HAP-1 (cell line): ENCODE measurements at regions not wholly inside any gene's neighbourhood (a gene's known extent, or its start where the extent isn't known, plus 50 kb on each side); places are given as distances from the start of the nearest gene placed in this dataset.
A peak's percentile ranks its signal among the peaks of the same experiment; 100 is the strongest.

ENCODE experiments used
- DNase-seq, 2 experiments: peaks; one replicate each; pipeline ENCODE4 v3.0.0-alpha.2; 2016 to 2020; ENCODE audit warnings: low spot score in 2 of 2
- H3K27me3 ChIP-seq: fragments of 250-450 bp; sonication (Bioruptor Pico); 2 replicates; pipeline ENCODE4 v1.5.1; 2020; ENCODE audit warnings: low read depth, mild to moderate bottlenecking, moderate library complexity
- H3K36me3 ChIP-seq: fragments of 250-450 bp; sonication (Bioruptor Pico); replicated peaks from 2 replicates; pipeline ENCODE4 v1.5.1; 2020; ENCODE audit warnings: mild to moderate bottlenecking
- H3K4me1 ChIP-seq: fragments of 250-450 bp; sonication (Bioruptor Pico); 2 replicates; pipeline ENCODE4 v1.5.1; 2020; ENCODE audit warnings: mild to moderate bottlenecking
- H3K4me3 ChIP-seq: fragments of 250-450 bp; sonication (Bioruptor Pico); 2 replicates; pipeline ENCODE4 v1.5.1; 2020; ENCODE audit warnings: mild to moderate bottlenecking, moderate library complexity
- H3K9me3 ChIP-seq: fragments of 250-450 bp; sonication (Bioruptor Pico); 2 replicates; pipeline ENCODE4 v1.5.1; 2020; ENCODE audit warnings: mild to moderate bottlenecking, moderate library complexity
- in situ Hi-C: fragments of 300-500 bp; cut with MboI; formaldehyde crosslinking; loops from 3 replicates; pipeline ENCODE4 v1.14.3; 2020; ENCODE audit warnings: low sequenced_read_pairs, inconsistent platforms, mixed read lengths

GRCh38 chr9:38276771-38277439, 115.6 kb upstream of the ALDH1B1 start:
- DNase-seq = no peak
- in situ Hi-C loops = no loop called here
- Histone ChIP-seq H3K27me3 (no peaks in the 10 kb centered on the region), H3K9me3 (no peaks in the 10 kb centered on the region), H3K36me3 (no peaks in the 10 kb centered on the region), H3K4me1 (no peaks in the 10 kb centered on the region), H3K4me3 (no peak overlapping the region)

- no peak for DNase-seq
- H3K4me1 ChIP-seq = no peaks in the 10 kb centered on the region
- H3K9me3 ChIP-seq = no peaks in the 10 kb centered on the region
- H3K4me3 ChIP-seq = no peak overlapping the region
- H3K27me3 ChIP-seq = no peaks in the 10 kb centered on the region
- in situ Hi-C loops = no loop called here
- H3K36me3 ChIP-seq = no peaks in the 10 kb centered on the region
Observed at GRCh38 chr9:38274800-38275199, 117.7 kb upstream of the ALDH1B1 start.

GRCh38 chr9:38272710-38273109, 119.8 kb upstream of the ALDH1B1 start:
- H3K36me3 ChIP-seq = no peaks in the 10 kb centered on the region
- DNase-seq = no peak
- in situ Hi-C loops = no loop called here

GRCh38 chr9:38271666-38272241, 120.7 kb upstream of the ALDH1B1 start:
- no peaks in the 10 kb centered on the region for H3K27me3 ChIP-seq
- in situ Hi-C loops = no loop called here

More at GRCh38 chr9:38272710-38273109, 119.8 kb upstream of the ALDH1B1 start:
- no peaks in the 10 kb centered on the region for H3K27me3 ChIP-seq
- no peak overlapping the region for H3K4me3 ChIP-seq
- no peaks in the 10 kb centered on the region for H3K4me1 ChIP-seq
- H3K9me3 ChIP-seq = no peaks in the 10 kb centered on the region

GRCh38 chr9:38269775-38270174, 122.7 kb upstream of the ALDH1B1 start:
- Histone ChIP-seq H3K27me3 (no peaks in the 10 kb centered on the region), H3K4me1 (no peaks in the 10 kb centered on the region), H3K9me3 (peaks cover 5% of the 10 kb centered on the region; the same call in 1 of the 2 replicates), H3K36me3 (no peaks in the 10 kb centered on the region), H3K4me3 (no peak overlapping the region)
- DNase-seq = no peak
- in situ Hi-C loops = no loop called here

More at GRCh38 chr9:38271666-38272241, 120.7 kb upstream of the ALDH1B1 start:
- no peak for DNase-seq
- H3K9me3 ChIP-seq = no peaks in the 10 kb centered on the region; the same call in 1 of the 2 replicates
- no peaks in the 10 kb centered on the region for H3K4me1 ChIP-seq
- H3K36me3 ChIP-seq = no peaks in the 10 kb centered on the region
- H3K4me3 ChIP-seq = no peak overlapping the region

GRCh38 chr9:38263532-38263931, 129.0 kb upstream of the ALDH1B1 start:
- Histone ChIP-seq H3K27me3 (no peaks in the 10 kb centered on the region), H3K4me1 (no peaks in the 10 kb centered on the region), H3K9me3 (peaks cover 5% of the 10 kb centered on the region; the same call in 1 of the 2 replicates), H3K36me3 (no peaks in the 10 kb centered on the region), H3K4me3 (no peak overlapping the region)
- in situ Hi-C loops = no loop called here
- DNase-seq = peak in 1 of 2 experiments; percentile 10

- H3K4me1 ChIP-seq = no peaks in the 10 kb centered on the region
- no peaks in the 10 kb centered on the region for H3K9me3 ChIP-seq
- no peak for DNase-seq
- H3K27me3 ChIP-seq = no peaks in the 10 kb centered on the region
- H3K4me3 ChIP-seq = no peak overlapping the region
- H3K36me3 ChIP-seq = no peaks in the 10 kb centered on the region
- in situ Hi-C loops = no loop called here
Observed at GRCh38 chr9:38259519-38260218, 132.8 kb upstream of the ALDH1B1 start.

GRCh38 chr9:38259056-38259455, 133.4 kb upstream of the ALDH1B1 start:
- in situ Hi-C loops = no loop called here
- no peak for DNase-seq
- Histone ChIP-seq H3K27me3 (no peaks in the 10 kb centered on the region), H3K36me3 (no peaks in the 10 kb centered on the region), H3K4me3 (no peak overlapping the region), H3K4me1 (no peaks in the 10 kb centered on the region), H3K9me3 (no peaks in the 10 kb centered on the region)

- no peak for DNase-seq
- in situ Hi-C loops = no loop called here
- H3K4me1 ChIP-seq = no peaks in the 10 kb centered on the region
- H3K9me3 ChIP-seq = no peaks in the 10 kb centered on the region
- no peaks in the 10 kb centered on the region for H3K27me3 ChIP-seq
- H3K36me3 ChIP-seq = no peaks in the 10 kb centered on the region
- no peak overlapping the region for H3K4me3 ChIP-seq
Observed at GRCh38 chr9:38257626-38258215, 134.8 kb upstream of the ALDH1B1 start.

- Histone ChIP-seq H3K36me3 (no peaks in the 10 kb centered on the region), H3K9me3 (no peaks in the 10 kb centered on the region), H3K4me3 (no peak overlapping the region), H3K27me3 (no peaks in the 10 kb centered on the region), H3K4me1 (no peaks in the 10 kb centered on the region)
- DNase-seq = no peak
- in situ Hi-C loops = no loop called here
Observed at GRCh38 chr9:38256461-38256860, 136.0 kb upstream of the ALDH1B1 start.

GRCh38 chr9:38255599-38255998, 136.9 kb upstream of the ALDH1B1 start:
- Histone ChIP-seq H3K36me3 (no peaks in the 10 kb centered on the region), H3K27me3 (no peaks in the 10 kb centered on the region), H3K9me3 (no peaks in the 10 kb centered on the region), H3K4me3 (no peak overlapping the region), H3K4me1 (no peaks in the 10 kb centered on the region)
- no peak for DNase-seq
- in situ Hi-C loops = no loop called here

GRCh38 chr9:38254756-38255155, 137.7 kb upstream of the ALDH1B1 start:
- Histone ChIP-seq H3K4me3 (no peak overlapping the region), H3K27me3 (no peaks in the 10 kb centered on the region), H3K9me3 (no peaks in the 10 kb centered on the region), H3K36me3 (no peaks in the 10 kb centered on the region), H3K4me1 (no peaks in the 10 kb centered on the region)
- in situ Hi-C loops = no loop called here
- no peak for DNase-seq

- Histone ChIP-seq H3K9me3 (no peaks in the 10 kb centered on the region), H3K4me1 (no peaks in the 10 kb centered on the region), H3K4me3 (no peak overlapping the region), H3K27me3 (no peaks in the 10 kb centered on the region), H3K36me3 (no peaks in the 10 kb centered on the region)
- no peak for DNase-seq
- in situ Hi-C loops = no loop called here
Observed at GRCh38 chr9:38254151-38254550, 138.4 kb upstream of the ALDH1B1 start.

GRCh38 chr9:38253200-38253599, 139.3 kb upstream of the ALDH1B1 start:
- H3K27me3 ChIP-seq = no peaks in the 10 kb centered on the region
- H3K9me3 ChIP-seq = no peaks in the 10 kb centered on the region
- H3K36me3 ChIP-seq = no peaks in the 10 kb centered on the region
- DNase-seq = no peak
- no peaks in the 10 kb centered on the region for H3K4me1 ChIP-seq
- in situ Hi-C loops = no loop called here
- H3K4me3 ChIP-seq = no peak overlapping the region
